GM19043 (cell line): ENCODE measurements at regions not wholly inside any gene's neighbourhood (a gene's known extent, or its start where the extent isn't known, plus 50 kb on each side); places are given as distances from the start of the nearest gene placed in this dataset.
"Not testable (repeated sequence)": the region's sequence is repeated elsewhere in the genome, so short reads cannot be mapped to it uniquely, and the experiment has no call there.

Source experiments
- ATAC-seq: cut with Tn5 transposase; IDR thresholded peaks from one replicate; pipeline ENCODE4 v1.9.1; 2021; ENCODE audit warnings: low read depth; ENCODE audit not compliant: unreplicated experiment

GRCh38 chr17:64800987-64801386, 118.3 kb downstream of the LRRC37A3 start:
- ATAC-seq: not testable (repeated sequence)

GRCh38 chr17:64800361-64800895, 118.8 kb downstream of the LRRC37A3 start:
- ATAC-seq: not testable (repeated sequence)

GRCh38 chr17:64799543-64800188, 119.6 kb downstream of the LRRC37A3 start:
- ATAC-seq: not testable (repeated sequence)

GRCh38 chr17:64798961-64799360, 120.3 kb downstream of the LRRC37A3 start:
- ATAC-seq: not testable (repeated sequence)

- ATAC-seq: peak; percentile 77
Measured at GRCh38 chr17:64798489-64798790, 120.8 kb downstream of the LRRC37A3 start.

- not testable (repeated sequence) for ATAC-seq
Measured at GRCh38 chr17:64797746-64798488, 121.4 kb downstream of the LRRC37A3 start.

GRCh38 chr17:64795342-64795741, 123.9 kb downstream of the LRRC37A3 start:
- not testable (repeated sequence) for ATAC-seq

GRCh38 chr17:64794548-64795274, 124.6 kb downstream of the LRRC37A3 start:
- not testable (repeated sequence) for ATAC-seq

GRCh38 chr17:64794113-64794512, 125.2 kb downstream of the LRRC37A3 start:
- not testable (repeated sequence) for ATAC-seq

- ATAC-seq: not testable (repeated sequence)
Measured at GRCh38 chr17:64792793-64793575, 126.3 kb downstream of the LRRC37A3 start.

- not testable (repeated sequence) for ATAC-seq
Measured at GRCh38 chr17:64792276-64792675, 127.0 kb downstream of the LRRC37A3 start.

GRCh38 chr17:64791691-64792090, 127.6 kb downstream of the LRRC37A3 start:
- not testable (repeated sequence) for ATAC-seq

- not testable (repeated sequence) for ATAC-seq
Measured at GRCh38 chr17:64791226-64791625, 128.1 kb downstream of the LRRC37A3 start.

GRCh38 chr17:64790690-64791089, 128.6 kb upstream of the SMURF2 start:
- not testable (repeated sequence) for ATAC-seq

- ATAC-seq: not testable (repeated sequence)
Measured at GRCh38 chr17:64790193-64790592, 128.1 kb upstream of the SMURF2 start.

- not testable (repeated sequence) for ATAC-seq
Measured at GRCh38 chr17:64789061-64789445, 126.9 kb upstream of the SMURF2 start.

GRCh38 chr17:64788286-64789060, 126.4 kb upstream of the SMURF2 start:
- no peak for ATAC-seq

GRCh38 chr17:64787921-64788271, 125.8 kb upstream of the SMURF2 start:
- ATAC-seq: no peak

- no peak for ATAC-seq
Measured at GRCh38 chr17:64787255-64787920, 125.3 kb upstream of the SMURF2 start.
